ENCODE measurements at regions not wholly inside any gene's neighbourhood (a gene's known extent, or its start where the extent isn't known, plus 50 kb on each side); places are given as distances from the start of the nearest gene placed in this dataset.

GRCh38 chr1:30290581-30290980 is 432.8 kb downstream of the MATN1 start:
- no peak for DNase-seq (ENCODE audit: low read depth)

GRCh38 chr1:30287976-30288375 is 435.4 kb downstream of the MATN1 start:
- DNase-seq (ENCODE audit: low read depth), result no peak
- no peak overlapping the region for H3K4me3 ChIP-seq (ENCODE audit: low read depth, low read length)
- TF ChIP-seq CTCF (conservative IDR thresholded peaks at IDR 0.05; ENCODE audit: low read depth, low read length), result no peak

More at GRCh38 chr1:30290581-30290980, 432.8 kb downstream of the MATN1 start:
- no peak overlapping the region for H3K4me3 ChIP-seq (ENCODE audit: low read depth, low read length)
- TF ChIP-seq CTCF (conservative IDR thresholded peaks at IDR 0.05; ENCODE audit: low read depth, low read length), result no peak

- no peak overlapping the region for H3K4me3 ChIP-seq (ENCODE audit: low read depth, low read length)
- DNase-seq (ENCODE audit: low read depth), result no peak
- TF ChIP-seq CTCF (conservative IDR thresholded peaks at IDR 0.05; ENCODE audit: low read depth, low read length), result no peak
Observed at GRCh38 chr1:30286988-30287839, 436.2 kb downstream of the MATN1 start.

- TF ChIP-seq CTCF (conservative IDR thresholded peaks at IDR 0.05; ENCODE audit: low read depth, low read length), result no peak
- DNase-seq (ENCODE audit: low read depth), result no peak
- no peak overlapping the region for H3K4me3 ChIP-seq (ENCODE audit: low read depth, low read length)
Observed at GRCh38 chr1:30286241-30286987, 437.0 kb downstream of the MATN1 start.

- DNase-seq (ENCODE audit: low read depth), result no peak
- no peak overlapping the region for H3K4me3 ChIP-seq (ENCODE audit: low read depth, low read length)
- TF ChIP-seq CTCF (conservative IDR thresholded peaks at IDR 0.05; ENCODE audit: low read depth, low read length), result no peak
Observed at GRCh38 chr1:30285501-30285932, 437.9 kb downstream of the MATN1 start.

- H3K4me3 ChIP-seq (ENCODE audit: low read depth, low read length), result no peak overlapping the region
- no peak for TF ChIP-seq CTCF (conservative IDR thresholded peaks at IDR 0.05; ENCODE audit: low read depth, low read length)
- no peak for DNase-seq (ENCODE audit: low read depth)
Observed at GRCh38 chr1:30284728-30285475, 438.5 kb downstream of the MATN1 start.

All from epithelial cell of proximal tubule (primary cell).